MM.1S (cell line): ENCODE measurements at regions not wholly inside any gene's neighbourhood (a gene's known extent, or its start where the extent isn't known, plus 50 kb on each side); places are given as distances from the start of the nearest gene placed in this dataset.

Experiments used
- DNase-seq: peaks from one replicate; pipeline ENCODE4 v3.0.0-alpha.2; 2015
- H2AFZ ChIP-seq: fragments of 300-600 bp; sonication (generic); 2 replicates; pipeline ENCODE4 v1.6.0; 2016; ENCODE audit warnings: antibody characterized with exemption, low read length
- H3F3A ChIP-seq: fragments of 300-600 bp; sonication (generic); 2 replicates; pipeline ENCODE4 v1.6.1; 2016; ENCODE audit warnings: mild to moderate bottlenecking, antibody characterized with exemption, low read length, moderate library complexity, mixed read lengths; ENCODE audit not compliant: insufficient read depth
- H3K27ac ChIP-seq: fragments of 300-600 bp; sonication (generic); 2 replicates; pipeline ENCODE4 v1.5.1; 2016; ENCODE audit warnings: mild to moderate bottlenecking, low read length
- H3K27me3 ChIP-seq: fragments of 300-600 bp; sonication (generic); replicated peaks from 2 replicates; pipeline ENCODE4 v1.6.0; 2016; ENCODE audit warnings: low read length; ENCODE audit not compliant: insufficient read depth
- H3K36me3 ChIP-seq: fragments of 300-600 bp; sonication (generic); replicated peaks from 2 replicates; pipeline ENCODE4 v1.6.1; 2016; ENCODE audit warnings: mild to moderate bottlenecking, low read length, mixed read lengths; ENCODE audit not compliant: insufficient read depth
- H3K4me1 ChIP-seq: fragments of 300-600 bp; sonication (generic); 2 replicates; pipeline ENCODE4 v1.6.1; 2016; ENCODE audit warnings: low read length, mixed read lengths
- H3K4me2 ChIP-seq: fragments of 300-600 bp; sonication (generic); 2 replicates; pipeline ENCODE4 v1.6.0; 2016; ENCODE audit warnings: low read depth, low read length
- H3K4me3 ChIP-seq: fragments of 300-600 bp; sonication (generic); 2 replicates; pipeline ENCODE4 v1.5.1; 2016; ENCODE audit warnings: low read length, mixed read lengths
- H3K79me2 ChIP-seq: fragments of 300-600 bp; sonication (generic); 2 replicates; pipeline ENCODE4 v1.6.1; 2016; ENCODE audit warnings: mixed run types, low read length, mixed read lengths
- H3K9ac ChIP-seq: fragments of 300-600 bp; sonication (generic); 2 replicates; pipeline ENCODE4 v1.6.1; 2016; ENCODE audit warnings: low read length, mixed read lengths
- H3K9me2 ChIP-seq: fragments of 300-600 bp; sonication (generic); replicated peaks from 2 replicates; pipeline ENCODE4 v1.6.1; 2016; ENCODE audit warnings: mild to moderate bottlenecking, low read length, mixed read lengths; ENCODE audit not compliant: insufficient read depth
- H3K9me3 ChIP-seq: fragments of 300-600 bp; sonication (generic); replicated peaks from 2 replicates; pipeline ENCODE4 v1.6.1; 2016; ENCODE audit warnings: mild to moderate bottlenecking, low read length, mixed read lengths; ENCODE audit not compliant: insufficient read depth
- H4K20me1 ChIP-seq: fragments of 300-600 bp; sonication (generic); 2 replicates; pipeline ENCODE4 v1.6.1; 2016; ENCODE audit warnings: mild to moderate bottlenecking, low read length, moderate library complexity, mixed read lengths; ENCODE audit not compliant: insufficient read depth
- CTCF ChIP-seq: fragments of 300-600 bp; sonication (generic); IDR thresholded peaks from 2 replicates; pipeline ENCODE4 v1.5.1; 2016; ENCODE audit warnings: antibody characterized with exemption, low read length, mixed read lengths
- EZH2 ChIP-seq: fragments of 300-600 bp; sonication (generic); optimal IDR thresholded peaks from 2 replicates; pipeline ENCODE3; 2017; ENCODE audit warnings: low read depth, mild to moderate bottlenecking, antibody characterized with exemption, low read length, mixed read lengths
- EZH2phosphoT487 ChIP-seq: fragments of 300-600 bp; sonication (generic); IDR thresholded peaks from 2 replicates; pipeline ENCODE4 v1.6.1; 2018; ENCODE audit warnings: antibody characterized with exemption, low read length

DNA sequence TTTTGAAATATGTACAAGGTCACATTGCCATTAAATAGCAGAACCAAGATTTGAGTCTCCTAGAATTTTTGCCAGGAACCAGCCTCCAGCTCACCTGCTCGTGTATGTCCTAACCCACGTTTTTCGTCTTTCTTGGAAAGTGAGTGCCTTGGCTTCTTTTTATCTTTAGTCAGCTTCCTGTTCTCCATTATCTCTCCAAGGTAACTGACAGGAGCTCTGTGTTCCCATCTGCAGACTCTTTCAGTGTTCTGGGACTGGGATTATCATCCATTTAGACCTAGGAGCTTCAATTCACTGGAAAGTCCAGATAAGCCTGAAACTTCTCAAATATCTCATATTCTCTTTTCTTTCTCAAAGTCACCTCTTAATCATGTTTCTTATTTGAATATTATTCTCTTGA, 193.7 kb downstream of the ZIC5 start:
- Histone ChIP-seq H3K36me3 (no peaks in the 10 kb centered on the region), H3K4me3 (no peak overlapping the region), H3K27ac (no peak overlapping the region), H3K4me2 (no peak overlapping the region), H3K4me1 (no peaks in the 10 kb centered on the region), H3F3A (no peaks in the 10 kb centered on the region), H3K79me2 (no peaks in the 10 kb centered on the region), H3K27me3 (no peaks in the 10 kb centered on the region), H3K9me3 (no peaks in the 10 kb centered on the region), H3K9ac (no peak overlapping the region), H4K20me1 (no peaks in the 10 kb centered on the region), H3K9me2 (no peaks in the 10 kb centered on the region), H2AFZ (no peak overlapping the region)
- TF ChIP-seq EZH2phosphoT487: no peak
- TF ChIP-seq EZH2: no peak
- TF ChIP-seq CTCF: no peak
- no peak for DNase-seq

DNA sequence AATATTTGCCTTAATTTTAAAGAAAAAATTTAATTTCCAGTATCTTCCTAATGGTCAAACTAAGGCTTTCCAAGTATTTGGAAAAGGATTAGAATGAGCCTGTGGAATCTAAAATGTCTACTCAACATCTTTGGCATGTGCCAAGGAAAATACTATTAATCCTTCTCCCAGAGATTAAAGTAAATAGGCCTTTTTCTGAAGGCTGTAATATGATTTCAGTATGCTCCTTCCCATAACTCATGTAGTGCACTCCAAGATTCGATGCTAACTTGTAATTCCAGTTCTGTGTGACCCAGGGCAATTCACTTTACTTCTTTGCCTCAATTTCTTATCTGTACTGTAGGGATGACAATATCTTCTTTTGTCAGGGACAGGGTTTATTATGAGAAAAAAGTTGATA, 196.9 kb downstream of the ZIC5 start:
- Histone ChIP-seq H3K9me2 (no peaks in the 10 kb centered on the region), H3K79me2 (no peaks in the 10 kb centered on the region), H3K36me3 (no peaks in the 10 kb centered on the region), H4K20me1 (no peaks in the 10 kb centered on the region), H2AFZ (no peak overlapping the region), H3K4me1 (no peaks in the 10 kb centered on the region), H3K9ac (no peak overlapping the region), H3F3A (no peaks in the 10 kb centered on the region), H3K27ac (no peak overlapping the region), H3K4me2 (no peak overlapping the region), H3K4me3 (no peak overlapping the region), H3K9me3 (no peaks in the 10 kb centered on the region), H3K27me3 (no peaks in the 10 kb centered on the region)
- DNase-seq: no peak
- TF ChIP-seq CTCF: no peak
- no peak for TF ChIP-seq EZH2phosphoT487
- no peak for TF ChIP-seq EZH2

DNA sequence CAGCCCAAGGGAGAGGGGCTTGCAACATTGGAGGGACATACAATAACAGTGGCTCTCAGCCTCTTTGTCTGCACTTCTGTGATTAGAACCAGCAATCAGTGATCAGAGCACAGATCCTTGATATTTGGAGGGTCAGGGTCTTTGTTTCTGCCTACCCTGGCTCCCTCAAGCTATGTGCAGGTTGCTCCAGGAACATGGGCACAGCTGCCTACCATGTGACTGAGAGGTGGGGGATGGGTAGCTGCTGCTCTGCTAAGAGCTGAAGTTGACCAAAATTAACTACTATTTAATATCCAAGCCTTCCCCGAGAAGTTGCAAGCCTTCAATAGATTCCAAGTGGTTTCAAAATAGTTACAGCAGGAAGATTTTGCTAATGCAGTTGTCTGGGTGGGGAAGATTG, 202.6 kb downstream of the ZIC5 start:
- Histone ChIP-seq H3K27me3 (no peaks in the 10 kb centered on the region), H3K4me2 (no peak overlapping the region), H2AFZ (no peak overlapping the region), H3K9ac (no peak overlapping the region), H4K20me1 (no peaks in the 10 kb centered on the region), H3K79me2 (no peaks in the 10 kb centered on the region), H3K9me3 (no peaks in the 10 kb centered on the region), H3K36me3 (no peaks in the 10 kb centered on the region), H3F3A (no peaks in the 10 kb centered on the region), H3K9me2 (no peaks in the 10 kb centered on the region), H3K27ac (no peak overlapping the region), H3K4me1 (no peaks in the 10 kb centered on the region), H3K4me3 (no peak overlapping the region)
- no peak for TF ChIP-seq CTCF
- TF ChIP-seq EZH2: no peak
- TF ChIP-seq EZH2phosphoT487: no peak
- no peak for DNase-seq
